ENCODE measurements at regions not wholly inside any gene's neighbourhood (a gene's known extent, or its start where the extent isn't known, plus 50 kb on each side); places are given as distances from the start of the nearest gene placed in this dataset.

GRCh38 chr5:25393957-25394356 is 749.2 kb upstream of the CDH10 start:
- TF ChIP-seq TCF12 (IDR thresholded peaks at IDR 0.05; ENCODE audit: low read depth, low read length) (no peak), NRF1 (IDR thresholded peaks at IDR 0.05; ENCODE audit: low read depth, low read length) (no peak), POLR2A (IDR thresholded peaks at IDR 0.05; ENCODE audit: control extremely low read depth in 1 of 2, low read depth in 2 of 2, low read length in 2 of 2) (no peak), CEBPB (IDR thresholded peaks at IDR 0.05; ENCODE audit: low read depth, low read length) (no peak)

Data from H1 (cell line).